ENCODE measurements at regions not wholly inside any gene's neighbourhood (a gene's known extent, or its start where the extent isn't known, plus 50 kb on each side); places are given as distances from the start of the nearest gene placed in this dataset.

- TF ChIP-seq CTCF (IDR thresholded peaks at IDR 0.05), result no peak
- TF ChIP-seq POLR2A (IDR thresholded peaks at IDR 0.05), result no peak
These were observed 586.1 kb upstream of the PITX2 start for GRCh38 chr4:111208970-111209369.
